PC-3 (cell line): ENCODE measurements at regions not wholly inside any gene's neighbourhood (a gene's known extent, or its start where the extent isn't known, plus 50 kb on each side); places are given as distances from the start of the nearest gene placed in this dataset.

Experiments
- ATAC-seq: fragments of 200-7000 bp; cut with Tn5 transposase; 2 replicates; pipeline ENCODE4 v1.9.1; 2020; ENCODE audit warnings: mild to moderate bottlenecking, moderate library complexity
- BruUV-seq: library from RNA; stranded (reverse); fragments of 400-500 nt; replicated peaks from 2 replicates; lab custom pipeline; 2021; lab: Mats Ljungman, UMichigan
- CTCF ChIA-PET: fragments of 300-600 bp; sonication (Branson Sonifier 250); formaldehyde crosslinking; loops from one replicate; lab custom pipeline; 2022; ENCODE audit warnings: antibody characterized with exemption; lab: Charles Lee
- POLR2A ChIA-PET: fragments of 300-600 bp; sonication (Branson Sonifier 250); formaldehyde crosslinking; loops from one replicate; lab custom pipeline; 2022; ENCODE audit warnings: antibody characterized with exemption; ENCODE audit not compliant: unreplicated experiment; lab: Charles Lee
- DNase-seq: peaks from one replicate; pipeline ENCODE4 v3.0.0-alpha.2; 2015
- H2AFZ ChIP-seq: fragments of 300-600 bp; sonication (generic); 2 replicates; pipeline ENCODE4 v1.6.0; 2016; ENCODE audit warnings: antibody characterized with exemption, low read length
- H3F3A ChIP-seq: fragments of 300-600 bp; sonication (generic); one replicate; pipeline ENCODE4 v1.6.0; 2017; ENCODE audit warnings: antibody characterized with exemption, low read length, control low read depth, mild to moderate bottlenecking; ENCODE audit not compliant: unreplicated experiment
- H3K27ac ChIP-seq: fragments of 300-600 bp; sonication (generic); 2 replicates; pipeline ENCODE4 v1.5.1; 2016; ENCODE audit warnings: mild to moderate bottlenecking, low read length
- H3K27me3 ChIP-seq: fragments of 300-600 bp; sonication (generic); 2 replicates; pipeline ENCODE4 v1.6.1; 2016; ENCODE audit warnings: low read length, mixed read lengths
- H3K36me3 ChIP-seq: fragments of 300-600 bp; sonication (generic); 2 replicates; pipeline ENCODE4 v1.6.1; 2016; ENCODE audit warnings: low read depth, mixed run types, low read length, mixed read lengths
- H3K4me1 ChIP-seq: fragments of 300-600 bp; sonication (generic); 2 replicates; pipeline ENCODE4 v1.5.1; 2016; ENCODE audit warnings: low read length; ENCODE audit not compliant: insufficient read depth
- H3K4me2 ChIP-seq: fragments of 300-600 bp; sonication (generic); 2 replicates; pipeline ENCODE4 v1.6.0; 2016; ENCODE audit warnings: low read length
- H3K4me3 ChIP-seq: fragments of 300-600 bp; sonication (generic); 2 replicates; pipeline ENCODE4 v1.5.1; 2016; ENCODE audit warnings: mild to moderate bottlenecking, low read length, mixed read lengths
- H3K79me2 ChIP-seq: fragments of 300-600 bp; sonication (generic); 2 replicates; pipeline ENCODE4 v1.6.1; 2017; ENCODE audit warnings: low read length, mixed read lengths
- H3K9ac ChIP-seq: fragments of 300-600 bp; sonication (generic); 2 replicates; pipeline ENCODE4 v1.6.0; 2016; ENCODE audit warnings: mild to moderate bottlenecking, low read length
- H3K9me2 ChIP-seq: fragments of 300-600 bp; sonication (generic); replicated peaks from 2 replicates; pipeline ENCODE4 v1.6.1; 2016; ENCODE audit warnings: mixed run types, low read length, mixed read lengths
- H3K9me3 ChIP-seq: fragments of 300-600 bp; sonication (generic); 2 replicates; pipeline ENCODE4 v1.6.1; 2016; ENCODE audit warnings: low read length, mixed read lengths
- H4K20me1 ChIP-seq: fragments of 300-600 bp; sonication (generic); 2 replicates; pipeline ENCODE4 v1.6.1; 2016; ENCODE audit warnings: low read length, mixed read lengths
- EZH2 ChIP-seq: fragments of 300-600 bp; sonication (generic); IDR thresholded peaks from one replicate; pipeline ENCODE4 v1.6.1; 2017; ENCODE audit warnings: antibody characterized with exemption, mild to moderate bottlenecking, low read length; ENCODE audit not compliant: unreplicated experiment
- EZH2phosphoT487 ChIP-seq: fragments of 300-600 bp; sonication (generic); IDR thresholded peaks from 2 replicates; pipeline ENCODE4 v1.6.1; 2018; ENCODE audit warnings: mild to moderate bottlenecking, antibody characterized with exemption, low read length, borderline replicate concordance
- intact Hi-C: fragments of 100-400 bp; cut with micrococcal nuclease; formaldehyde crosslinking; loops from 2 replicates; pipeline ENCODE4 v1.9.0; 2023
- TF ChIP-seq, protein P1 (sequence below): fragments of 300-600 bp; sonication (generic); conservative IDR thresholded peaks from 2 replicates; pipeline ENCODE4 v1.5.1; 2017; ENCODE audit warnings: antibody characterized with exemption, low read depth, mild to moderate bottlenecking, low read length

DNA sequence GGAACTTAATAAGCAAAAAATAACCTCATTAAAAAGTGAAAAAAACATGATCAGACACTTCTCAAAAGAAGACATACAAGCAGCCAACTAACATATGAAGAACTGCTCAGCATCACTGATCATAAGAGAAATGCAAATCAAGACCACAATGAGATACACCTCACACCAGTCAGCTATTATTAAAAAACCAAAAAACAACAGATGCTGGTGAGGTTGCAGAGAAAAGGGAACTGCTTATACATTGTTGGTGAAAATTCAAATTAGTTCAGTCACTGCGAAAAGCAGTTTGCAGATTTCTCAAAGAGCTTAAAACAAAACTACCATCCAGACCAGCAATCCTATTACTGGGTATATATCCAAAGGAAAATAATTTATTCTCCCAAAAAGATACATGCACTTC is 513.3 kb downstream of the MDFIC start:
- Histone ChIP-seq H3K9me2 (no peaks in the 10 kb centered on the region), H3K4me3 (no peak overlapping the region), H4K20me1 (no peaks in the 10 kb centered on the region), H2AFZ (no peak overlapping the region), H3K36me3 (no peaks in the 10 kb centered on the region), H3K79me2 (no peaks in the 10 kb centered on the region), H3K4me2 (no peak overlapping the region), H3F3A (no peaks in the 10 kb centered on the region), H3K9ac (no peak overlapping the region), H3K4me1 (no peaks in the 10 kb centered on the region), H3K27ac (no peak overlapping the region), H3K27me3 (no peaks in the 10 kb centered on the region), H3K9me3 (no peaks in the 10 kb centered on the region)
- intact Hi-C loops = no loop called here
- ChIA-PET CTCF (no interaction called here), POLR2A (no interaction called here)
- no TSS peak for BruUV-seq
- DNase-seq (no peak), ATAC-seq (no peak)
- TF ChIP-seq EZH2phosphoT487 (no peak), EZH2 (no peak)
- TF ChIP-seq, protein P1, sequence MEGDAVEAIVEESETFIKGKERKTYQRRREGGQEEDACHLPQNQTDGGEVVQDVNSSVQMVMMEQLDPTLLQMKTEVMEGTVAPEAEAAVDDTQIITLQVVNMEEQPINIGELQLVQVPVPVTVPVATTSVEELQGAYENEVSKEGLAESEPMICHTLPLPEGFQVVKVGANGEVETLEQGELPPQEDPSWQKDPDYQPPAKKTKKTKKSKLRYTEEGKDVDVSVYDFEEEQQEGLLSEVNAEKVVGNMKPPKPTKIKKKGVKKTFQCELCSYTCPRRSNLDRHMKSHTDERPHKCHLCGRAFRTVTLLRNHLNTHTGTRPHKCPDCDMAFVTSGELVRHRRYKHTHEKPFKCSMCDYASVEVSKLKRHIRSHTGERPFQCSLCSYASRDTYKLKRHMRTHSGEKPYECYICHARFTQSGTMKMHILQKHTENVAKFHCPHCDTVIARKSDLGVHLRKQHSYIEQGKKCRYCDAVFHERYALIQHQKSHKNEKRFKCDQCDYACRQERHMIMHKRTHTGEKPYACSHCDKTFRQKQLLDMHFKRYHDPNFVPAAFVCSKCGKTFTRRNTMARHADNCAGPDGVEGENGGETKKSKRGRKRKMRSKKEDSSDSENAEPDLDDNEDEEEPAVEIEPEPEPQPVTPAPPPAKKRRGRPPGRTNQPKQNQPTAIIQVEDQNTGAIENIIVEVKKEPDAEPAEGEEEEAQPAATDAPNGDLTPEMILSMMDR = no peak

DNA sequence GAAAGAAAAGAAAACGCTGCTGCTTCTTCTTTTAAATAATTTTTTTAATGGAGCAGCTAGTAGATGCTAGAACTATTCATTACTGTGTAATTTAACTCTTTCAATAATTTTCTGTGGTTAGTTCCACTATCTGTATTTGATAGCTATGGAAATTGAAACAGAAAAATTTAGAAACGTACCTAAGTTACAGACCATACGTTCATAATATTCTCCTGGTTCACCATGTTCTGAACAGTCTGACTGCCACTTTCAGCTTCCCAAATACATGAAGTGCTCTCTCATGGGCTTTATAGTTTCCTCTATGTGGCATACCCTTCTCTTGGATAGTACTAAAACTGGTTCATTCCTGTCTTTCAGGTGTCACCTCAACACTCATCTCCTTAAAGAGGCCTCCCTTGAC is 508.0 kb downstream of the MDFIC start:
- Histone ChIP-seq H3K27me3 (no peaks in the 10 kb centered on the region), H3K9me2 (no peaks in the 10 kb centered on the region)
- no peak for ATAC-seq

DNA sequence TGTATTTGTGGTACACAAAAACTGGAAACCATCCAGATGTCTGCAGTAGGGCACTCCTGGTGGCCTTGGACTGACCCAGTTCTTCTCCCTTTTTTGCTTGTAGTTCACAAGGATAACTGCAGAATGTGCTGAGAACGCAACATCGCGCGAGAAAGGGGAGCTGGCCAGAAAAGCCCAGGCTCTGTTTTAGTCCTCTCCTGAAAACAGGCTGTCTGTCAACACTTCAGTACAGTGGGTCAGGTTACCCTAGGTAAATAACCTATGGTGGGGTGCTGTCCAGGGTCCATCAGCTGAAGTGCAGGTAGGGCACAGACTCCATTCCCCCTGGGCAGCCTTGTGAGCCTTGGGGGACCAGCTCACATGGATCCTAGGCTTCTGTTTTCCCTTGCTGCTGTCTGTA is 495.8 kb downstream of the MDFIC start:
- no peaks in the 10 kb centered on the region for H3K27me3 ChIP-seq
- no peaks in the 10 kb centered on the region for H3F3A ChIP-seq
- no peak overlapping the region for H3K9ac ChIP-seq
- no peaks in the 10 kb centered on the region for H3K9me3 ChIP-seq
- H2AFZ ChIP-seq = no peak overlapping the region
- H3K4me2 ChIP-seq = no peak overlapping the region
- H3K36me3 ChIP-seq = no peaks in the 10 kb centered on the region
- DNase-seq (no peak), ATAC-seq (no peak)
- no peak overlapping the region for H3K27ac ChIP-seq
- no peaks in the 10 kb centered on the region for H3K4me1 ChIP-seq
- no peaks in the 10 kb centered on the region for H4K20me1 ChIP-seq
- no peak overlapping the region for H3K4me3 ChIP-seq
- no peaks in the 10 kb centered on the region for H3K9me2 ChIP-seq
- no peaks in the 10 kb centered on the region for H3K79me2 ChIP-seq
- no TSS peak for BruUV-seq
- ChIA-PET POLR2A (no interaction called here), CTCF (no interaction called here)
- intact Hi-C loops = no loop called here
- TF ChIP-seq EZH2phosphoT487 = no peak
- TF ChIP-seq EZH2 = no peak
- TF ChIP-seq, protein P1 = no peak

More for the DNA sequence above, 508.0 kb downstream of the MDFIC start:
- no TSS peak for BruUV-seq
- intact Hi-C loops = no loop called here
- no peak overlapping the region for H3K27ac ChIP-seq
- DNase-seq = no peak
- H3K9ac ChIP-seq = no peak overlapping the region
- H3K4me1 ChIP-seq = no peaks in the 10 kb centered on the region
- ChIA-PET CTCF (no interaction called here), POLR2A (no interaction called here)
- no peaks in the 10 kb centered on the region for H3K79me2 ChIP-seq
- H3K4me2 ChIP-seq = no peak overlapping the region
- no peaks in the 10 kb centered on the region for H3K9me3 ChIP-seq
- H4K20me1 ChIP-seq = no peaks in the 10 kb centered on the region
- H2AFZ ChIP-seq = no peak overlapping the region
- TF ChIP-seq, protein P1 = no peak
- TF ChIP-seq EZH2 (no peak), EZH2phosphoT487 (no peak)
- no peaks in the 10 kb centered on the region for H3F3A ChIP-seq
- no peaks in the 10 kb centered on the region for H3K36me3 ChIP-seq
- no peak overlapping the region for H3K4me3 ChIP-seq
